ENCODE measurements at regions not wholly inside any gene's neighbourhood (a gene's known extent, or its start where the extent isn't known, plus 50 kb on each side); places are given as distances from the start of the nearest gene placed in this dataset.

- Mint-ChIP-seq H3K4me3 (no peak overlapping the region), H3K4me1 (no peaks in the 10 kb centered on the region), H3K27me3 (no peaks in the 10 kb centered on the region), H3K36me3 (ENCODE audit: low read depth) (no peaks in the 10 kb centered on the region), H3K27ac (no peak overlapping the region)
- ATAC-seq, result no peak
- H3K9me3 ChIP-seq (ENCODE audit: control insufficient read depth, low read length, poor library complexity, severe bottlenecking), result no peaks in the 10 kb centered on the region
- DNase-seq, result no peak
Observed at GRCh38 chr1:81574408-81574807, 226.3 kb upstream of the ADGRL2 start.

GRCh38 chr1:81573458-81573857 is 227.3 kb upstream of the ADGRL2 start:
- H3K9me3 ChIP-seq (ENCODE audit: control insufficient read depth, low read length, poor library complexity, severe bottlenecking), result no peaks in the 10 kb centered on the region
- ATAC-seq, result no peak
- no peak overlapping the region for H3K4me3 Mint-ChIP-seq
- no peaks in the 10 kb centered on the region for H3K36me3 Mint-ChIP-seq (ENCODE audit: low read depth)
- no peak overlapping the region for H3K27ac Mint-ChIP-seq
- no peaks in the 10 kb centered on the region for H3K27me3 Mint-ChIP-seq
- no peaks in the 10 kb centered on the region for H3K4me1 Mint-ChIP-seq
- DNase-seq, result no peak

GRCh38 chr1:81571946-81572345 is 228.8 kb upstream of the ADGRL2 start:
- no peak overlapping the region for H3K27ac Mint-ChIP-seq
- no peaks in the 10 kb centered on the region for H3K4me1 Mint-ChIP-seq
- H3K36me3 Mint-ChIP-seq (ENCODE audit: low read depth), result no peaks in the 10 kb centered on the region
- DNase-seq (no peak), ATAC-seq (no peak)
- no peak overlapping the region for H3K4me3 Mint-ChIP-seq
- no peaks in the 10 kb centered on the region for H3K9me3 ChIP-seq (ENCODE audit: control insufficient read depth, low read length, poor library complexity, severe bottlenecking)
- no peaks in the 10 kb centered on the region for H3K27me3 Mint-ChIP-seq

GRCh38 chr1:81569761-81570160 is 231.0 kb upstream of the ADGRL2 start:
- DNase-seq (no peak), ATAC-seq (no peak)
- Mint-ChIP-seq H3K4me1 (no peaks in the 10 kb centered on the region), H3K4me3 (no peak overlapping the region), H3K27me3 (no peaks in the 10 kb centered on the region), H3K36me3 (ENCODE audit: low read depth) (no peaks in the 10 kb centered on the region), H3K27ac (no peak overlapping the region)
- H3K9me3 ChIP-seq (ENCODE audit: control insufficient read depth, low read length, poor library complexity, severe bottlenecking), result no peaks in the 10 kb centered on the region

- H3K4me3 Mint-ChIP-seq, result no peak overlapping the region
- no peak for DNase-seq
- H3K9me3 ChIP-seq (ENCODE audit: control insufficient read depth, low read length, poor library complexity, severe bottlenecking), result no peaks in the 10 kb centered on the region
- H3K27me3 Mint-ChIP-seq, result no peaks in the 10 kb centered on the region
- H3K36me3 Mint-ChIP-seq (ENCODE audit: low read depth), result no peaks in the 10 kb centered on the region
- no peak for ATAC-seq
- no peaks in the 10 kb centered on the region for H3K4me1 Mint-ChIP-seq
- H3K27ac Mint-ChIP-seq, result no peak overlapping the region
Observed at GRCh38 chr1:81563632-81564031, 237.1 kb upstream of the ADGRL2 start.

GRCh38 chr1:81562934-81563333 is 237.8 kb upstream of the ADGRL2 start:
- no peaks in the 10 kb centered on the region for H3K9me3 ChIP-seq (ENCODE audit: control insufficient read depth, low read length, poor library complexity, severe bottlenecking)
- H3K27me3 Mint-ChIP-seq, result no peaks in the 10 kb centered on the region
- DNase-seq (no peak), ATAC-seq (no peak)
- no peak overlapping the region for H3K4me3 Mint-ChIP-seq
- no peaks in the 10 kb centered on the region for H3K36me3 Mint-ChIP-seq (ENCODE audit: low read depth)
- no peaks in the 10 kb centered on the region for H3K4me1 Mint-ChIP-seq
- no peak overlapping the region for H3K27ac Mint-ChIP-seq

- Mint-ChIP-seq H3K4me3 (no peak overlapping the region), H3K36me3 (ENCODE audit: low read depth) (no peaks in the 10 kb centered on the region), H3K27ac (no peak overlapping the region), H3K4me1 (no peaks in the 10 kb centered on the region), H3K27me3 (no peaks in the 10 kb centered on the region)
- DNase-seq (no peak), ATAC-seq (no peak)
- H3K9me3 ChIP-seq (ENCODE audit: control insufficient read depth, low read length, poor library complexity, severe bottlenecking), result no peaks in the 10 kb centered on the region
Observed at GRCh38 chr1:81560629-81561028, 240.1 kb upstream of the ADGRL2 start.

GRCh38 chr1:81559662-81560350 is 240.9 kb upstream of the ADGRL2 start:
- H3K27me3 Mint-ChIP-seq, result no peaks in the 10 kb centered on the region
- no peak overlapping the region for H3K4me3 Mint-ChIP-seq
- no peaks in the 10 kb centered on the region for H3K36me3 Mint-ChIP-seq (ENCODE audit: low read depth)
- ATAC-seq (no peak), DNase-seq (no peak)
- no peaks in the 10 kb centered on the region for H3K4me1 Mint-ChIP-seq
- no peaks in the 10 kb centered on the region for H3K9me3 ChIP-seq (ENCODE audit: control insufficient read depth, low read length, poor library complexity, severe bottlenecking)
- H3K27ac Mint-ChIP-seq, result no peak overlapping the region

- Mint-ChIP-seq H3K4me1 (no peaks in the 10 kb centered on the region), H3K27me3 (no peaks in the 10 kb centered on the region), H3K36me3 (ENCODE audit: low read depth) (no peaks in the 10 kb centered on the region), H3K4me3 (no peak overlapping the region), H3K27ac (no peak overlapping the region)
- DNase-seq (no peak), ATAC-seq (no peak)
- no peaks in the 10 kb centered on the region for H3K9me3 ChIP-seq (ENCODE audit: control insufficient read depth, low read length, poor library complexity, severe bottlenecking)
Observed at GRCh38 chr1:81558291-81559076, 242.2 kb upstream of the ADGRL2 start.

- Mint-ChIP-seq H3K36me3 (ENCODE audit: low read depth) (no peaks in the 10 kb centered on the region), H3K4me3 (no peak overlapping the region), H3K27me3 (no peaks in the 10 kb centered on the region), H3K27ac (no peak overlapping the region), H3K4me1 (no peaks in the 10 kb centered on the region)
- H3K9me3 ChIP-seq (ENCODE audit: control insufficient read depth, low read length, poor library complexity, severe bottlenecking), result no peaks in the 10 kb centered on the region
- DNase-seq (no peak), ATAC-seq (no peak)
Observed at GRCh38 chr1:81556968-81557367, 243.8 kb upstream of the ADGRL2 start.

GRCh38 chr1:81554534-81554933 is 246.2 kb upstream of the ADGRL2 start:
- Mint-ChIP-seq H3K27me3 (no peaks in the 10 kb centered on the region), H3K4me1 (no peaks in the 10 kb centered on the region), H3K36me3 (ENCODE audit: low read depth) (no peaks in the 10 kb centered on the region), H3K4me3 (no peak overlapping the region), H3K27ac (no peak overlapping the region)
- DNase-seq (no peak), ATAC-seq (no peak)
- no peaks in the 10 kb centered on the region for H3K9me3 ChIP-seq (ENCODE audit: control insufficient read depth, low read length, poor library complexity, severe bottlenecking)

- no peaks in the 10 kb centered on the region for H3K27me3 Mint-ChIP-seq
- no peak overlapping the region for H3K27ac Mint-ChIP-seq
- no peaks in the 10 kb centered on the region for H3K4me1 Mint-ChIP-seq
- H3K36me3 Mint-ChIP-seq (ENCODE audit: low read depth), result no peaks in the 10 kb centered on the region
- ATAC-seq (no peak), DNase-seq (no peak)
- H3K9me3 ChIP-seq (ENCODE audit: control insufficient read depth, low read length, poor library complexity, severe bottlenecking), result no peaks in the 10 kb centered on the region
- H3K4me3 Mint-ChIP-seq, result no peak overlapping the region
Observed at GRCh38 chr1:81554108-81554507, 246.6 kb upstream of the ADGRL2 start.

GRCh38 chr1:81553503-81553902 is 247.2 kb upstream of the ADGRL2 start:
- H3K9me3 ChIP-seq (ENCODE audit: control insufficient read depth, low read length, poor library complexity, severe bottlenecking), result no peaks in the 10 kb centered on the region
- Mint-ChIP-seq H3K4me1 (no peaks in the 10 kb centered on the region), H3K36me3 (ENCODE audit: low read depth) (no peaks in the 10 kb centered on the region), H3K27me3 (no peaks in the 10 kb centered on the region), H3K27ac (no peak overlapping the region), H3K4me3 (no peak overlapping the region)
- DNase-seq (no peak), ATAC-seq (no peak)

GRCh38 chr1:81551946-81552345 is 248.8 kb upstream of the ADGRL2 start:
- Mint-ChIP-seq H3K4me1 (no peaks in the 10 kb centered on the region), H3K4me3 (no peak overlapping the region), H3K36me3 (ENCODE audit: low read depth) (no peaks in the 10 kb centered on the region), H3K27ac (no peak overlapping the region), H3K27me3 (no peaks in the 10 kb centered on the region)
- H3K9me3 ChIP-seq (ENCODE audit: control insufficient read depth, low read length, poor library complexity, severe bottlenecking), result no peaks in the 10 kb centered on the region
- DNase-seq (no peak), ATAC-seq (no peak)
